ENCODE measurements at regions not wholly inside any gene's neighbourhood (a gene's known extent, or its start where the extent isn't known, plus 50 kb on each side); places are given as distances from the start of the nearest gene placed in this dataset.

GRCh38 chr13:42498521-42498920 is 75.4 kb upstream of the TNFSF11 start:
- POLR2A ChIA-PET: no interaction called here
- no peak overlapping the region for H3K4me3 ChIP-seq
- intact Hi-C loops (cut with micrococcal nuclease; ENCODE audit: unreplicated experiment) (loop anchor here (1.0 to 5.0 kb wide), 4 partner anchors 34 to 226 kb away; partner anchors contain the start of gene AKAP11), in situ Hi-C loops (cut with MboI) (no loop called here)
- H3K4me1 ChIP-seq (ENCODE audit: control insufficient read depth, insufficient read depth, low read length): peaks cover 33% of the 10 kb centered on the region
- no peaks in the 10 kb centered on the region for H3K36me3 ChIP-seq (ENCODE audit: control insufficient read depth in 2 of 2, insufficient read depth in 2 of 2, low read length in 1 of 2)
- no peaks in the 10 kb centered on the region for H3K79me2 ChIP-seq (ENCODE audit: control insufficient read depth, insufficient read depth, low read length)
- no peaks in the 10 kb centered on the region for H3K27me3 ChIP-seq (replicated peaks in 1 of 2; ENCODE audit: control insufficient read depth in 2 of 2, insufficient read depth in 2 of 2, low read length in 1 of 2)
- SMC1A ChIA-PET (ENCODE audit: uncharacterized antibody, unreplicated experiment): interaction anchor here (0.9 to 2.4 kb wide), 9 partner anchors 15 to 223 kb away, joined by 3 to 14 read pairs (median 3); no protein-coding TSS in a partner anchor
- H3K9me3 ChIP-seq (replicated peaks; ENCODE audit: control insufficient read depth, insufficient read depth, low read length): peaks cover 2% of the 10 kb centered on the region; the same call in 2 of the 3 replicates
- DNase-seq (ENCODE audit: low read depth, low spot score) (no peak), FAIRE-seq (no peak), ATAC-seq (no peak)
- H2AFZ ChIP-seq (ENCODE audit: control insufficient read depth, low read depth, low read length): no peak overlapping the region
- RAD21 ChIA-PET (ENCODE audit: unreplicated experiment): interaction anchor here (0.6 to 1.6 kb wide), 3 partner anchors 34 to 81 kb away, joined by 3 read pairs; no protein-coding TSS in a partner anchor
- CTCF ChIA-PET: interaction anchor here (1.0 to 3.1 kb wide), 2 partner anchors 21 to 165 kb away, joined by 4 to 15 read pairs; no protein-coding TSS in a partner anchor
- H3K9ac ChIP-seq (ENCODE audit: control insufficient read depth, insufficient read depth, low read length): no peak overlapping the region
- WGBS (ENCODE audit: insufficient coverage, insufficient replicate concordance, low lambda C conversion rate, missing lambda C conversion rate): 66% methylated on average over 3 of the region's 3 CpGs
- peak overlapping the region; percentile 85 for H3K27ac ChIP-seq (ENCODE audit: control insufficient read depth, insufficient read depth)
- no TSS peak for BruUV-seq (replicated peaks)
- TF ChIP-seq SMC3 (IDR thresholded peaks at IDR 0.05; ENCODE audit: borderline replicate concordance, low read length) (peak; percentile 54), RAD21 (IDR thresholded peaks at IDR 0.05; ENCODE audit: insufficient read depth, low read depth, low read length) (peak; percentile 69), FOXK2 (IDR thresholded peaks at IDR 0.05) (no peak)
- TF ChIP-seq, protein P1, sequence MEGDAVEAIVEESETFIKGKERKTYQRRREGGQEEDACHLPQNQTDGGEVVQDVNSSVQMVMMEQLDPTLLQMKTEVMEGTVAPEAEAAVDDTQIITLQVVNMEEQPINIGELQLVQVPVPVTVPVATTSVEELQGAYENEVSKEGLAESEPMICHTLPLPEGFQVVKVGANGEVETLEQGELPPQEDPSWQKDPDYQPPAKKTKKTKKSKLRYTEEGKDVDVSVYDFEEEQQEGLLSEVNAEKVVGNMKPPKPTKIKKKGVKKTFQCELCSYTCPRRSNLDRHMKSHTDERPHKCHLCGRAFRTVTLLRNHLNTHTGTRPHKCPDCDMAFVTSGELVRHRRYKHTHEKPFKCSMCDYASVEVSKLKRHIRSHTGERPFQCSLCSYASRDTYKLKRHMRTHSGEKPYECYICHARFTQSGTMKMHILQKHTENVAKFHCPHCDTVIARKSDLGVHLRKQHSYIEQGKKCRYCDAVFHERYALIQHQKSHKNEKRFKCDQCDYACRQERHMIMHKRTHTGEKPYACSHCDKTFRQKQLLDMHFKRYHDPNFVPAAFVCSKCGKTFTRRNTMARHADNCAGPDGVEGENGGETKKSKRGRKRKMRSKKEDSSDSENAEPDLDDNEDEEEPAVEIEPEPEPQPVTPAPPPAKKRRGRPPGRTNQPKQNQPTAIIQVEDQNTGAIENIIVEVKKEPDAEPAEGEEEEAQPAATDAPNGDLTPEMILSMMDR (IDR thresholded peaks at IDR 0.05 in 2 of 3, conservative IDR thresholded peaks at IDR 0.05 in 1 of 3; ENCODE audit: control insufficient read depth in 2 of 3, extremely low read depth in 1 of 3, insufficient read depth in 1 of 3, low read depth in 3 of 3, low read length in 3 of 3): peak in 2 of 3 experiments; percentile 22 to 41; a peak in 3 of 6 replicates
- no peaks in the 10 kb centered on the region for H4K20me1 ChIP-seq (ENCODE audit: control insufficient read depth, insufficient read depth)
- peak overlapping the region; percentile 24; the same call in 1 of the 2 replicates for H3K4me2 ChIP-seq (ENCODE audit: control insufficient read depth, insufficient read depth)
